Muscle layer of duodenum (tissue), 2 donors: ENCODE measurements at regions not wholly inside any gene's neighbourhood (a gene's known extent, or its start where the extent isn't known, plus 50 kb on each side); places are given as distances from the start of the nearest gene placed in this dataset.

Experiments used
- H3K27ac ChIP-seq: one replicate; pipeline ENCODE4 v1.7.0; 2013; ENCODE audit warnings: mild to moderate bottlenecking, low read length
- H3K27me3 ChIP-seq: one replicate; pipeline ENCODE4 v1.7.0; 2013; ENCODE audit warnings: low read depth, mild to moderate bottlenecking, control low read depth, low read length
- H3K36me3 ChIP-seq, 2 donors: one replicate each; pipeline ENCODE4 v1.7.0; 2013; ENCODE audit warnings: low read length in 2 of 2, control low read depth in 1 of 2, mild to moderate bottlenecking in 1 of 2; ENCODE audit not compliant: insufficient read depth in 2 of 2, control insufficient read depth in 1 of 2
- H3K4me1 ChIP-seq, 2 donors: one replicate each; pipeline ENCODE4 v1.7.0; 2013; ENCODE audit warnings: low read length in 2 of 2, mild to moderate bottlenecking in 2 of 2, control low read depth in 1 of 2, moderate library complexity in 1 of 2; ENCODE audit not compliant: insufficient read depth in 2 of 2, control insufficient read depth in 1 of 2
- H3K4me3 ChIP-seq, 2 donors: one replicate each; pipeline ENCODE4 v1.7.0; 2013; ENCODE audit warnings: low read length in 2 of 2, low read depth in 1 of 2, mild to moderate bottlenecking in 1 of 2
- H3K9me3 ChIP-seq, 2 donors: one replicate each; pipeline ENCODE4 v1.7.0; 2013; ENCODE audit warnings: low read length in 2 of 2, control low read depth in 1 of 2, mild to moderate bottlenecking in 1 of 2; ENCODE audit not compliant: control insufficient read depth in 1 of 2
- donor health status: healthy.

GRCh38 chr13:71254384-71254783 lies 612.6 kb downstream of the DACH1 start:
- Histone ChIP-seq H3K27ac (no peak overlapping the region), H3K36me3 (no peaks in the 10 kb centered on the region), H3K9me3 (no peaks in the 10 kb centered on the region), H3K27me3 (no peaks in the 10 kb centered on the region), H3K4me3 (no peak overlapping the region), H3K4me1 (no peaks in the 10 kb centered on the region)

GRCh38 chr13:71252184-71252704 lies 614.8 kb downstream of the DACH1 start:
- Histone ChIP-seq H3K27ac (no peak overlapping the region), H3K9me3 (no peaks in the 10 kb centered on the region), H3K27me3 (no peaks in the 10 kb centered on the region), H3K4me3 (no peak overlapping the region), H3K36me3 (no peaks in the 10 kb centered on the region), H3K4me1 (no peaks in the 10 kb centered on the region)

GRCh38 chr13:71251292-71251951 lies 615.6 kb downstream of the DACH1 start:
- no peaks in the 10 kb centered on the region for H3K9me3 ChIP-seq
- H3K4me3 ChIP-seq, result no peak overlapping the region
- H3K4me1 ChIP-seq, result no peaks in the 10 kb centered on the region
- H3K27me3 ChIP-seq, result no peaks in the 10 kb centered on the region
- no peaks in the 10 kb centered on the region for H3K36me3 ChIP-seq
- no peak overlapping the region for H3K27ac ChIP-seq

- no peaks in the 10 kb centered on the region for H3K27me3 ChIP-seq
- no peak overlapping the region for H3K4me3 ChIP-seq
- H3K9me3 ChIP-seq, result no peaks in the 10 kb centered on the region
- no peaks in the 10 kb centered on the region for H3K4me1 ChIP-seq
- H3K27ac ChIP-seq, result no peak overlapping the region
- H3K36me3 ChIP-seq, result no peaks in the 10 kb centered on the region
Measured at GRCh38 chr13:71249011-71249410, 618.0 kb downstream of the DACH1 start.

GRCh38 chr13:71244161-71244560 lies 622.8 kb downstream of the DACH1 start:
- H3K4me1 ChIP-seq, result no peaks in the 10 kb centered on the region
- no peaks in the 10 kb centered on the region for H3K36me3 ChIP-seq
- no peaks in the 10 kb centered on the region for H3K9me3 ChIP-seq
- no peak overlapping the region for H3K4me3 ChIP-seq
- H3K27ac ChIP-seq, result no peak overlapping the region
- H3K27me3 ChIP-seq, result no peaks in the 10 kb centered on the region

GRCh38 chr13:71242201-71242600 lies 624.8 kb downstream of the DACH1 start:
- no peaks in the 10 kb centered on the region for H3K27me3 ChIP-seq
- no peaks in the 10 kb centered on the region for H3K4me1 ChIP-seq
- no peak overlapping the region for H3K4me3 ChIP-seq
- no peaks in the 10 kb centered on the region for H3K36me3 ChIP-seq
- H3K27ac ChIP-seq, result no peak overlapping the region
- H3K9me3 ChIP-seq, result no peaks in the 10 kb centered on the region

GRCh38 chr13:71240911-71241310 lies 626.1 kb downstream of the DACH1 start:
- no peaks in the 10 kb centered on the region for H3K36me3 ChIP-seq
- H3K9me3 ChIP-seq, result no peaks in the 10 kb centered on the region
- no peaks in the 10 kb centered on the region for H3K27me3 ChIP-seq
- H3K27ac ChIP-seq, result no peak overlapping the region
- H3K4me3 ChIP-seq, result no peak overlapping the region
- no peaks in the 10 kb centered on the region for H3K4me1 ChIP-seq

- H3K36me3 ChIP-seq, result no peaks in the 10 kb centered on the region
- H3K27me3 ChIP-seq, result no peaks in the 10 kb centered on the region
Measured at GRCh38 chr13:71237332-71237731, 629.7 kb downstream of the DACH1 start.

GRCh38 chr13:71219698-71220415 lies 647.1 kb downstream of the DACH1 start:
- no peaks in the 10 kb centered on the region for H3K27me3 ChIP-seq
- no peaks in the 10 kb centered on the region for H3K4me1 ChIP-seq
- no peaks in the 10 kb centered on the region for H3K36me3 ChIP-seq
- no peak overlapping the region for H3K27ac ChIP-seq
- H3K4me3 ChIP-seq, result no peak overlapping the region
- H3K9me3 ChIP-seq, result no peaks in the 10 kb centered on the region

More at GRCh38 chr13:71237332-71237731, 629.7 kb downstream of the DACH1 start:
- H3K4me1 ChIP-seq, result no peaks in the 10 kb centered on the region
- H3K27ac ChIP-seq, result no peak overlapping the region
- no peaks in the 10 kb centered on the region for H3K9me3 ChIP-seq
- no peak overlapping the region for H3K4me3 ChIP-seq

- no peak overlapping the region for H3K4me3 ChIP-seq
- H3K36me3 ChIP-seq, result no peaks in the 10 kb centered on the region
- no peaks in the 10 kb centered on the region for H3K4me1 ChIP-seq
- H3K27me3 ChIP-seq, result no peaks in the 10 kb centered on the region
- H3K9me3 ChIP-seq, result no peaks in the 10 kb centered on the region
- H3K27ac ChIP-seq, result no peak overlapping the region
Measured at GRCh38 chr13:71218960-71219359, 648.0 kb downstream of the DACH1 start.

GRCh38 chr13:71217827-71218226 lies 649.2 kb downstream of the DACH1 start:
- H3K36me3 ChIP-seq, result no peaks in the 10 kb centered on the region
- no peaks in the 10 kb centered on the region for H3K27me3 ChIP-seq
- H3K9me3 ChIP-seq, result no peaks in the 10 kb centered on the region
- H3K27ac ChIP-seq, result no peak overlapping the region
- no peak overlapping the region for H3K4me3 ChIP-seq
- no peaks in the 10 kb centered on the region for H3K4me1 ChIP-seq
